OCI-LY7 (cell line): ENCODE measurements at regions not wholly inside any gene's neighbourhood (a gene's known extent, or its start where the extent isn't known, plus 50 kb on each side); places are given as distances from the start of the nearest gene placed in this dataset.

Experiments
- EZH2phosphoT487 ChIP-seq: fragments of 200-600 bp; sonication (generic); IDR thresholded peaks from 2 replicates; pipeline ENCODE4 v1.6.1; 2018; ENCODE audit warnings: low read depth, borderline replicate concordance, mild to moderate bottlenecking, mixed run types, antibody characterized with exemption, low read length, moderate library complexity, mixed read lengths
- TF ChIP-seq, protein P1 (sequence below): fragments of 200-600 bp; sonication (generic); conservative IDR thresholded peaks from 2 replicates; pipeline ENCODE4 v1.5.1; 2014; ENCODE audit warnings: mild to moderate bottlenecking, antibody characterized with exemption, low read length, moderate library complexity, mixed read lengths

GRCh38 chr17:77794846-77795245 is 163.7 kb upstream of the TNRC6C start:
- TF ChIP-seq, protein P1, sequence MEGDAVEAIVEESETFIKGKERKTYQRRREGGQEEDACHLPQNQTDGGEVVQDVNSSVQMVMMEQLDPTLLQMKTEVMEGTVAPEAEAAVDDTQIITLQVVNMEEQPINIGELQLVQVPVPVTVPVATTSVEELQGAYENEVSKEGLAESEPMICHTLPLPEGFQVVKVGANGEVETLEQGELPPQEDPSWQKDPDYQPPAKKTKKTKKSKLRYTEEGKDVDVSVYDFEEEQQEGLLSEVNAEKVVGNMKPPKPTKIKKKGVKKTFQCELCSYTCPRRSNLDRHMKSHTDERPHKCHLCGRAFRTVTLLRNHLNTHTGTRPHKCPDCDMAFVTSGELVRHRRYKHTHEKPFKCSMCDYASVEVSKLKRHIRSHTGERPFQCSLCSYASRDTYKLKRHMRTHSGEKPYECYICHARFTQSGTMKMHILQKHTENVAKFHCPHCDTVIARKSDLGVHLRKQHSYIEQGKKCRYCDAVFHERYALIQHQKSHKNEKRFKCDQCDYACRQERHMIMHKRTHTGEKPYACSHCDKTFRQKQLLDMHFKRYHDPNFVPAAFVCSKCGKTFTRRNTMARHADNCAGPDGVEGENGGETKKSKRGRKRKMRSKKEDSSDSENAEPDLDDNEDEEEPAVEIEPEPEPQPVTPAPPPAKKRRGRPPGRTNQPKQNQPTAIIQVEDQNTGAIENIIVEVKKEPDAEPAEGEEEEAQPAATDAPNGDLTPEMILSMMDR, result no peak
- TF ChIP-seq EZH2phosphoT487, result no peak
